Stomach (tissue), 8 donors: ENCODE measurements at regions not wholly inside any gene's neighbourhood (a gene's known extent, or its start where the extent isn't known, plus 50 kb on each side); places are given as distances from the start of the nearest gene placed in this dataset.

Experiments
- DNase-seq, 2 donors: peaks; one replicate each; pipeline versions ENCODE4 v3.0.0 to v3.0.0-alpha.2; 2013 to 2019
- H3K27ac ChIP-seq, 5 donors: fragments of 200-600 bp in 4 of 5; sonication (generic) in 4 of 5; one replicate each; pipeline ENCODE4 v1.5.1; 2013 to 2019; ENCODE audit warnings: mild to moderate bottlenecking in 1 of 5, moderate library complexity in 1 of 5
- H3K27me3 ChIP-seq, 3 donors: fragments of 200-600 bp; sonication (generic); one replicate each; pipeline ENCODE4 v1.5.1; 2017 to 2019; ENCODE audit warnings: mixed run types in 1 of 3
- H3K36me3 ChIP-seq, 4 donors: fragments of 200-600 bp; sonication (generic); 1 replicate in 3 of 4; 2 replicates in 1 of 4; pipeline ENCODE4 v1.5.1; 2016 to 2019
- H3K4me1 ChIP-seq, 4 donors: fragments of 200-600 bp; sonication (generic); one replicate each; pipeline ENCODE4 v1.5.1; 2016 to 2019
- H3K4me3 ChIP-seq, 4 donors: fragments of 200-600 bp; sonication (generic) in 3 of 4; one replicate each; pipeline ENCODE4 v1.5.1; 2016 to 2019; ENCODE audit warnings: mild to moderate bottlenecking in 1 of 4
- H3K9me3 ChIP-seq, 4 donors: fragments of 200-600 bp; sonication (generic); one replicate each; pipeline ENCODE4 v1.5.1; 2016 to 2019
- EP300 ChIP-seq: sonication (generic); formaldehyde crosslinking; IDR thresholded peaks from one replicate; pipeline ENCODE4 v1.6.1; 2017; ENCODE audit warnings: antibody characterized with exemption
- POLR2A ChIP-seq, 4 donors: fragments of 450-650 bp; IDR thresholded peaks; one replicate each; pipeline ENCODE4 v1.6.1; 2016; ENCODE audit warnings: antibody characterized with exemption in 4 of 4, control low read depth in 2 of 4, mild to moderate bottlenecking in 1 of 4, moderate library complexity in 1 of 4
- POLR2AphosphoS5 ChIP-seq, 3 donors: sonication (generic); formaldehyde crosslinking; IDR thresholded peaks; one replicate each; pipeline ENCODE4 v1.6.1; 2016; ENCODE audit warnings: antibody characterized with exemption in 3 of 3
- WGBS, 5 donors: extraction: QIAGEN DNeasy Blood & Tissue Kit in 3 of 5; methylation state at CpG; one replicate each; pipeline versions ENCODE4 v1.1.5 to v1.1.7; 2013 to 2018; 5-methylcytosine and 5-hydroxymethylcytosine counted together
- intact Hi-C: fragments of 100-400 bp; cut with DNase I; formaldehyde crosslinking; loops from one replicate; pipeline ENCODE4 v1.15.1; 2023; ENCODE audit warnings: low total_unique reads
- TF ChIP-seq, protein P1 (sequence below), 7 experiments: fragments of 450-650 bp in 4 of 7; fragments of 200-600 bp in 3 of 7; sonication (generic) in 3 of 7; IDR thresholded peaks; one replicate each; pipeline ENCODE4 v1.5.1; 2016 to 2019; ENCODE audit warnings: antibody characterized with exemption in 7 of 7, control low read depth in 2 of 7, mild to moderate bottlenecking in 1 of 7
- donor health status: healthy with polysubstance abuse.
- donor health status: Bipolar disorder and iron deficiency.
- donor health status: healthy.

DNA sequence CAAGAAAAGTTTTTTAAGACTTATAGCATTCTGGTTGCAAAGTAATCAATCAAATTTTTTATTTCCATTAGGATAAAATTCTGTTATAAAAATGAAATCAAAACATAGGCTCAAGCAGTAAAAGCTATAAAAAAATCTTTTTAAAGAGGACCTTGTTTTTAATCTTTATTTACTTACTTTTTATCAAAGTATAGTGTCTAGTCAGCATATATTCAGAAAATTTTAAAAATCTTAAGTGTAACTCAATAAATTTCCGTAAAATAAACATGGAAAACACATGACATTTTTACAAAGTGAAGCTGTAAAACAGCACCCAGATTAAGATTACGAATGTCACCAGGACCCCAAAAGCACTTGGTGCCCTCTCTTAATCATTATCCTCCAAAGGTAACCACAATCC is 302.4 kb downstream of the TMEM161B start:
- Histone ChIP-seq H3K4me1 (no peaks in the 10 kb centered on the region), H3K27me3 (no peaks in the 10 kb centered on the region), H3K27ac (no peak overlapping the region), H3K36me3 (no peaks in the 10 kb centered on the region), H3K9me3 (no peaks in the 10 kb centered on the region), H3K4me3 (no peak overlapping the region)
- WGBS, 5 donors: 31 to 42% (median 34%) methylated on average over 2 of the region's 2 CpGs
- TF ChIP-seq POLR2AphosphoS5 (IDR thresholded peaks at IDR 0.05): no peak
- TF ChIP-seq EP300: no peak
- TF ChIP-seq POLR2A (IDR thresholded peaks at IDR 0.05): no peak
- intact Hi-C loops: no loop called here
- no peak for DNase-seq

DNA sequence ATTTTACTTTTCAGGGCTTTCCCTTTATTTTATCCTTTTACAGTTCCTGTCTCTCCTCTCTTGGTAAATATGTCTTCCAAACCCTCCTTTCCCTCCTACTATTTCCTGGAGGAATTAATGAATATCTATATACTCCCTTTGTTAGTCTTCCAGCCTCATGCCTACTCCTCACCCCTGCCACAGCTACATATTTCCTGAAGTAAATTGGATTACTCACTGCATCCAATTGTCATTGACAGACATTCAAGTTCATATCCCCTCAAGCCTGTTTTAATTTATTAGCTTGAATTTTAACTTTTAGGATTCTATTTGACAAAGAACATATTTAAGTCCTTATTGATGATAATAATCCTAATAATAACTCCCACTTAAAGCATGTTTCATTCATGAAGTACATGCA is 314.5 kb downstream of the TMEM161B start:
- intact Hi-C loops: no loop called here
- no peaks in the 10 kb centered on the region for H3K27me3 ChIP-seq
- TF ChIP-seq POLR2A (IDR thresholded peaks at IDR 0.05) (no peak), EP300 (no peak), POLR2AphosphoS5 (IDR thresholded peaks at IDR 0.05) (no peak)
- TF ChIP-seq, protein P1, sequence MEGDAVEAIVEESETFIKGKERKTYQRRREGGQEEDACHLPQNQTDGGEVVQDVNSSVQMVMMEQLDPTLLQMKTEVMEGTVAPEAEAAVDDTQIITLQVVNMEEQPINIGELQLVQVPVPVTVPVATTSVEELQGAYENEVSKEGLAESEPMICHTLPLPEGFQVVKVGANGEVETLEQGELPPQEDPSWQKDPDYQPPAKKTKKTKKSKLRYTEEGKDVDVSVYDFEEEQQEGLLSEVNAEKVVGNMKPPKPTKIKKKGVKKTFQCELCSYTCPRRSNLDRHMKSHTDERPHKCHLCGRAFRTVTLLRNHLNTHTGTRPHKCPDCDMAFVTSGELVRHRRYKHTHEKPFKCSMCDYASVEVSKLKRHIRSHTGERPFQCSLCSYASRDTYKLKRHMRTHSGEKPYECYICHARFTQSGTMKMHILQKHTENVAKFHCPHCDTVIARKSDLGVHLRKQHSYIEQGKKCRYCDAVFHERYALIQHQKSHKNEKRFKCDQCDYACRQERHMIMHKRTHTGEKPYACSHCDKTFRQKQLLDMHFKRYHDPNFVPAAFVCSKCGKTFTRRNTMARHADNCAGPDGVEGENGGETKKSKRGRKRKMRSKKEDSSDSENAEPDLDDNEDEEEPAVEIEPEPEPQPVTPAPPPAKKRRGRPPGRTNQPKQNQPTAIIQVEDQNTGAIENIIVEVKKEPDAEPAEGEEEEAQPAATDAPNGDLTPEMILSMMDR (IDR thresholded peaks at IDR 0.05): no peak
- H3K36me3 ChIP-seq: no peaks in the 10 kb centered on the region
- no peak overlapping the region for H3K4me3 ChIP-seq
- H3K27ac ChIP-seq: no peak overlapping the region
- no peaks in the 10 kb centered on the region for H3K4me1 ChIP-seq
- DNase-seq: no peak
- no peaks in the 10 kb centered on the region for H3K9me3 ChIP-seq

DNA sequence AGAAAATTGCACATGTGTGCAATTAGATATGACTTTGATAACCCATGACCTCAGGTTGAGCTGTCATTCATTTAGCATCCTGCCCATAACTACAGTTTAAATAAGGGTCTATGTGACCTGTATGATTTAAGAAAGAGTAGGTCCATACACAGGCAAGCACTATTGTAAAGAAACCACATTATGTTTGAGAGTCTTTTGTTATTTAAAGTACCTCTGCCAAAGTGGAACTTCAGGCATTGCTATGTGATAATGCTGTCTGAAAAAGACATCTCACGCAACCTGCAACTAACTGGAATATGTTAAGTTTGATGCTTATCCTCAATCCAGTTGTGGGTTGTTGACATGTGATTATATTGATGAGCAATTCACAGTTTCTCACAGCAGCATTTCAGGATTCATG is 317.0 kb downstream of the TMEM161B start:
- H3K4me1 ChIP-seq: no peaks in the 10 kb centered on the region
- H3K36me3 ChIP-seq: no peaks in the 10 kb centered on the region
- H3K27me3 ChIP-seq: no peaks in the 10 kb centered on the region
- H3K4me3 ChIP-seq: no peak overlapping the region
- no peak for DNase-seq
- no peak overlapping the region for H3K27ac ChIP-seq
- no peaks in the 10 kb centered on the region for H3K9me3 ChIP-seq
- no peak for TF ChIP-seq POLR2A (IDR thresholded peaks at IDR 0.05)
- TF ChIP-seq, protein P1 (IDR thresholded peaks at IDR 0.05): no peak
- no peak for TF ChIP-seq EP300
- no peak for TF ChIP-seq POLR2AphosphoS5 (IDR thresholded peaks at IDR 0.05)
- intact Hi-C loops: no loop called here
- WGBS, 5 donors: 67 to 83% (median 81%) methylated on average over 1 of the region's 1 CpG

DNA sequence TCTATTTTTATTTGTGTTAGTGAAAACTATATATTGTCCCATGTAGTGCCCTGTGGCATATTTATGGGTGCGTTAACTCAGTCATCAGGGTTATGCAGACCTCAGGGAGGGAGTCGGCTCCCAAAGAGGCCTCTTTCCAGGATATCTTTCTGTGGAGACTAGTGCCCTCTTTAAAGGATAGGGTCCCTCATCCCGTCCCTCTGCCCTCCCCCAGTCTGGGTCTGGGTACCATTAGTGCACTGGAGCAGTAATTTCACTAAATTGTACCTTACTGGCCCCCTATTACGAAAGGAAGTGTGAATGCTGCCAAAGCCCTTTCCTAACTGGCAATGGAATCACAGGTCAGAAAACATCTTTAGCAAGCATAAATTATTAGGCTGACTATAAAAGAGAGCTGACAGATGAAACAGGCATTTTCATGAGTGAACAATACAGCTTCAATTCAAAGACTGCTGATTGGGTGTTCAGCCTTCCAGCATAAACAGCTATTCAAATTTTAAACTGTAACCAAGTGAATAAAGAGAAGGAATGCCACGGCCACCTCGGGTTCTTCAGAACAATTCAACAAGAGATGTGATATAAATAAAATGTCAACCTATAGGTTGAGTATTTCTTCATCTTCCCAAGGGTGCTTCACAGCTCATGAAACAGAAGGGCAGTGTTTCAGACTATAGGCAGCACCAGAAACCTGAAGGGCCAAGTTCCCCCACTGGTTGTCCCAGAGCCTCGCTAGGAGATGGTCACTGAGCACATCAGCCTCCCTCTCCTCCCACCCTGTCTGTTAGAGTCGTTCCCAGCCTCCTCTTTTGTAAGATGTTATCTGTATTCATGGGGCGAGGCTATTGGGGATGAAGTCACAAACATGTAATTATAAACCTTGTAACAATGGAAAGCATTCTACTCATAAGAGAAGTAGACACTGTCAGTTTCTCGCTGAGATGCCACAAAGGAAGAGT is 318.7 kb downstream of the TMEM161B start:
- H3K27ac ChIP-seq: no peak overlapping the region
- H3K4me3 ChIP-seq: no peak overlapping the region
- H3K9me3 ChIP-seq: no peaks in the 10 kb centered on the region
- no peaks in the 10 kb centered on the region for H3K4me1 ChIP-seq
- intact Hi-C loops: no loop called here
- no peaks in the 10 kb centered on the region for H3K36me3 ChIP-seq
- 55 to 64% (median 59%) methylated on average over 10 of the region's 10 CpGs for WGBS, 5 donors
- no peak for DNase-seq
- no peaks in the 10 kb centered on the region for H3K27me3 ChIP-seq
- TF ChIP-seq, protein P1 (IDR thresholded peaks at IDR 0.05): no peak
- no peak for TF ChIP-seq EP300
- no peak for TF ChIP-seq POLR2A (IDR thresholded peaks at IDR 0.05)
- TF ChIP-seq POLR2AphosphoS5 (IDR thresholded peaks at IDR 0.05): no peak

DNA sequence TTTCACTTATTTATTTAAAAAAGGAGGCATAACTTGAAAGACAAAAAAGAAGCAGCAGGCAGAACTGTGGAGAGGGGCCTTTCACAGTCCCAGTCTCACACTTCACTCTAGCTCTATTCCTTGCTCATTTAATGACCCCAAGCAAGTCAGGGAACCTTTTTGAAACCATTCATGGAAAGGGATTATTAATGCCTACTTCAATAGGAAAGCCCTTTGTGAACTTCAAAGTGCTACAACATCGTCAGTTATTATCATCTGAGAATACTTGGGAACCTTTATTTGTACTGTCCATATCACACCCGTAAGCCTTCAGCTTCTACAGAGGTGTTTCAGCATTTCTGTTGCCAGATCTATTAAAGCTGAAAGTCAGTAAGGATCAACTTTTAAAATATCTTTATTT is 320.2 kb downstream of the TMEM161B start:
- Histone ChIP-seq H3K27me3 (no peaks in the 10 kb centered on the region), H3K9me3 (no peaks in the 10 kb centered on the region), H3K27ac (no peak overlapping the region), H3K36me3 (no peaks in the 10 kb centered on the region), H3K4me1 (no peaks in the 10 kb centered on the region), H3K4me3 (no peak overlapping the region)
- 60 to 71% (median 66%) methylated on average over 2 of the region's 2 CpGs for WGBS, 5 donors
- DNase-seq: no peak
- intact Hi-C loops: no loop called here
- TF ChIP-seq EP300 (no peak), POLR2AphosphoS5 (IDR thresholded peaks at IDR 0.05) (no peak), POLR2A (IDR thresholded peaks at IDR 0.05) (no peak)
- TF ChIP-seq, protein P1 (IDR thresholded peaks at IDR 0.05): no peak
